Thyroid gland (tissue), 4 donors: ENCODE measurements at regions not wholly inside any gene's neighbourhood (a gene's known extent, or its start where the extent isn't known, plus 50 kb on each side); places are given as distances from the start of the nearest gene placed in this dataset.

Experiments used
- DNase-seq, 2 donors: peaks; one replicate each; pipeline ENCODE4 v3.0.0-alpha.2; 2019
- H3K27ac ChIP-seq, 3 donors: fragments of 200-600 bp; sonication (generic); 1 replicate in 2 of 3; 2 replicates in 1 of 3; pipeline ENCODE4 v1.5.1; 2016 to 2019; ENCODE audit warnings: mild to moderate bottlenecking in 1 of 3, moderate library complexity in 1 of 3
- H3K27me3 ChIP-seq: fragments of 200-600 bp; sonication (generic); one replicate; pipeline ENCODE4 v1.5.1; 2019
- H3K36me3 ChIP-seq, 2 donors: fragments of 200-600 bp; sonication (generic); one replicate each; pipeline ENCODE4 v1.5.1; 2016 to 2019
- H3K4me1 ChIP-seq, 2 donors: fragments of 200-600 bp; sonication (generic); one replicate each; pipeline ENCODE4 v1.5.1; 2017 to 2019
- H3K4me3 ChIP-seq, 3 donors: fragments of 200-600 bp; sonication (generic); replicated peaks in 1 of 3; 1 replicate in 2 of 3; 2 replicates in 1 of 3; pipeline ENCODE4 v1.5.1; 2016; ENCODE audit warnings: mild to moderate bottlenecking in 1 of 3
- H3K9me3 ChIP-seq: fragments of 200-600 bp; sonication (generic); one replicate; pipeline ENCODE4 v1.5.1; 2017
- CTCF ChIP-seq, 6 experiments: fragments of 200-600 bp in 3 of 6; fragments of 450-650 bp in 3 of 6; sonication (generic) in 3 of 6; IDR thresholded peaks; one replicate each; pipeline ENCODE4 v1.5.1; 2016 to 2019; ENCODE audit warnings: antibody characterized with exemption in 6 of 6, mild to moderate bottlenecking in 2 of 6, inconsistent platforms in 1 of 6, moderate library complexity in 1 of 6
- POLR2A ChIP-seq, 2 donors: fragments of 450-650 bp; IDR thresholded peaks; one replicate each; pipeline ENCODE4 v1.6.1; 2017; ENCODE audit warnings: antibody characterized with exemption in 2 of 2, mild to moderate bottlenecking in 2 of 2, moderate library complexity in 1 of 2
- WGBS, 2 donors: methylation state at CpG; one replicate each; pipeline ENCODE4 v1.1.5; 2017; 5-methylcytosine and 5-hydroxymethylcytosine counted together
- intact Hi-C: fragments of 100-400 bp; cut with DNase I; formaldehyde crosslinking; loops from one replicate; pipeline ENCODE4 v1.15.1; 2023

GRCh38 chr9:117551171-117551570 is 136.3 kb upstream of the ASTN2 start:
- intact Hi-C loops: no loop called here
- Histone ChIP-seq H3K9me3 (no peaks in the 10 kb centered on the region), H3K4me3 (no peak overlapping the region), H3K4me1 (peaks cover 0 to 4% of the 10 kb centered on the region in 2 donors), H3K27ac (no peak overlapping the region), H3K36me3 (no peaks in the 10 kb centered on the region), H3K27me3 (no peaks in the 10 kb centered on the region)
- TF ChIP-seq CTCF (IDR thresholded peaks at IDR 0.05) (no peak), POLR2A (IDR thresholded peaks at IDR 0.05) (no peak)
- DNase-seq: no peak
- 38 to 49% methylated on average over 2 of the region's 2 CpGs for WGBS, 2 donors

- Histone ChIP-seq H3K36me3 (no peaks in the 10 kb centered on the region), H3K9me3 (no peaks in the 10 kb centered on the region), H3K4me1 (peaks cover 0 to 4% of the 10 kb centered on the region in 2 donors), H3K27ac (no peak overlapping the region), H3K27me3 (no peaks in the 10 kb centered on the region), H3K4me3 (no peak overlapping the region)
- intact Hi-C loops: no loop called here
- 39 to 58% methylated on average over 3 of the region's 3 CpGs for WGBS, 2 donors
- no peak for TF ChIP-seq POLR2A (IDR thresholded peaks at IDR 0.05)
- no peak for TF ChIP-seq CTCF (IDR thresholded peaks at IDR 0.05)
- no peak for DNase-seq
Observed at GRCh38 chr9:117549444-117549843, 134.6 kb upstream of the ASTN2 start.

GRCh38 chr9:117548556-117548955 is 133.7 kb upstream of the ASTN2 start:
- no peak overlapping the region for H3K4me3 ChIP-seq
- intact Hi-C loops: no loop called here
- no peak for TF ChIP-seq POLR2A (IDR thresholded peaks at IDR 0.05)
- no peak for TF ChIP-seq CTCF (IDR thresholded peaks at IDR 0.05)
- 89 to 94% methylated on average over 2 of the region's 2 CpGs for WGBS, 2 donors
- peaks cover 0 to 4% of the 10 kb centered on the region in 2 donors for H3K4me1 ChIP-seq
- no peak overlapping the region for H3K27ac ChIP-seq
- no peak for DNase-seq
- H3K27me3 ChIP-seq: no peaks in the 10 kb centered on the region
- H3K9me3 ChIP-seq: no peaks in the 10 kb centered on the region
- no peaks in the 10 kb centered on the region for H3K36me3 ChIP-seq

GRCh38 chr9:117547904-117548303 is 133.0 kb upstream of the ASTN2 start:
- WGBS, 2 donors: 54 to 65% methylated on average over 3 of the region's 3 CpGs
- intact Hi-C loops: no loop called here
- no peak for TF ChIP-seq CTCF (IDR thresholded peaks at IDR 0.05)
- TF ChIP-seq POLR2A (IDR thresholded peaks at IDR 0.05): no peak

GRCh38 chr9:117546894-117547678 is 132.2 kb upstream of the ASTN2 start:
- H3K27me3 ChIP-seq: no peaks in the 10 kb centered on the region
- H3K27ac ChIP-seq: no peak overlapping the region
- DNase-seq: peak; percentile 3 to 26
- H3K36me3 ChIP-seq: no peaks in the 10 kb centered on the region
- intact Hi-C loops: no loop called here
- no peaks in the 10 kb centered on the region for H3K9me3 ChIP-seq
- WGBS, 2 donors: 22 to 29% methylated on average over 20 of the region's 20 CpGs
- peaks cover 0 to 4% of the 10 kb centered on the region in 2 donors for H3K4me1 ChIP-seq
- no peak for TF ChIP-seq POLR2A (IDR thresholded peaks at IDR 0.05)
- H3K4me3 ChIP-seq: no peak overlapping the region

More at GRCh38 chr9:117547904-117548303, 133.0 kb upstream of the ASTN2 start:
- no peaks in the 10 kb centered on the region for H3K36me3 ChIP-seq
- no peaks in the 10 kb centered on the region for H3K27me3 ChIP-seq
- H3K9me3 ChIP-seq: no peaks in the 10 kb centered on the region
- no peak overlapping the region for H3K4me3 ChIP-seq
- H3K27ac ChIP-seq: no peak overlapping the region
- peaks cover 0 to 4% of the 10 kb centered on the region in 2 donors for H3K4me1 ChIP-seq
- DNase-seq: no peak
